ENCODE measurements at regions not wholly inside any gene's neighbourhood (a gene's known extent, or its start where the extent isn't known, plus 50 kb on each side); places are given as distances from the start of the nearest gene placed in this dataset.

DNA sequence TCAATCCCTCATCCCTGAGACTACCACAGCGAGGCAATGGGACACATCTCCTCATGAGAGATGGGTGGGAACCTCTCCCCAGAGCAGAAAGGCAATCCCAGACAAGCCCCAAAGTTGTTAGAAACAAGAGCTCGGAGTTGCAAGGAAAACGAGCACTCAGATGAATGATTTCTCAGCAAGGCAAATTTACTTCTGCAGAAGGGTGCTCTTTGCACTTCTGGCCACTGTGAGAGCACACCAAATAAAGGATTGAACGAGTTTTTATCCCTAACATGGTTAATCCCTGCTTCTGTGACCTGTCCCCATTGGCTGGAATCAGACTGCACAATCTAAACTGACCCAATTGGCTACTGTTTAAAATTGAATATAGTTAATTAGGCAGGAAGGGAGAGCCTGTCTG is 339.1 kb upstream of the POU1F1 start:
- Histone ChIP-seq H3K9ac (ENCODE audit: low read depth in 1 of 2, low read length in 2 of 2) (no peak overlapping the region), H3K36me3 (ENCODE audit: control insufficient read depth in 4 of 4, insufficient read depth in 3 of 4, low read depth in 1 of 4, low read length in 3 of 4) (no peaks in the 10 kb centered on the region), H3K27me3 (ENCODE audit: control insufficient read depth in 4 of 4, insufficient read depth in 4 of 4, low read length in 3 of 4) (no peaks in the 10 kb centered on the region), H3K4me3 (ENCODE audit: low read depth in 1 of 3, low read length in 3 of 3) (no peak overlapping the region), H3K4me1 (ENCODE audit: control insufficient read depth in 4 of 4, insufficient read depth in 4 of 4, low read length in 3 of 4) (no peaks in the 10 kb centered on the region), H3K27ac (ENCODE audit: low read depth in 1 of 2, low read length in 2 of 2) (no peak overlapping the region), H3K9me3 (ENCODE audit: control insufficient read depth in 4 of 4, low read length in 3 of 4) (peaks cover 2 to 20% (median 12%) of the 10 kb centered on the region in 4 donors)
- WGBS = 61% methylated on average over 4 of the region's 4 CpGs
- DNase-seq (ENCODE audit: low spot score) = no peak
- no peak for TF ChIP-seq RAD21 (IDR thresholded peaks at IDR 0.05)
- TF ChIP-seq, protein P1, sequence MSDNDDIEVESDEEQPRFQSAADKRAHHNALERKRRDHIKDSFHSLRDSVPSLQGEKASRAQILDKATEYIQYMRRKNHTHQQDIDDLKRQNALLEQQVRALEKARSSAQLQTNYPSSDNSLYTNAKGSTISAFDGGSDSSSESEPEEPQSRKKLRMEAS (IDR thresholded peaks at IDR 0.05) = no peak
- no peak for TF ChIP-seq FOXA1 (IDR thresholded peaks at IDR 0.05)
- no peak for TF ChIP-seq TAF1 (conservative IDR thresholded peaks at IDR 0.05)
- no peak for TF ChIP-seq RXRA (IDR thresholded peaks at IDR 0.05)

DNA sequence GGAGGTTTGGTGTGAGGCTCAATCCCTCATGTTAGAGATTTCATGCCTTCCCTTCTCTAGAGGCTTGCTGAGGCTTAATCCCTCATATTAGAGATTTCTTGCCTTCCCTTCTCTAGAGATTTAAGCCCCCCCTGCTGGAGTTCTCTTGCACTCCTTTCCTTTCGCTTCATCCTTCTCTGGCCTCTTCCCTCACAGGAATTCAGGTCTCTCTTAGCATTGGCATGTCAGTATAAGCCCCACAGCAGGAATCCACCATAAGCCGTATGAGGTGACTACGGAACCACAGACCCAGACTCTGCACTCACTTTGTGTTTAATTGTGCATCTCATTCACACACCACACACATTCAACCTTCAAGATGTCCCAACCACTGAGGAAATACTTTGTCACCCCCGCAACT is 338.6 kb upstream of the POU1F1 start:
- 84% methylated on average over 4 of the region's 4 CpGs for WGBS
- Histone ChIP-seq H3K27me3 (ENCODE audit: control insufficient read depth in 4 of 4, insufficient read depth in 4 of 4, low read length in 3 of 4) (no peaks in the 10 kb centered on the region), H3K4me3 (ENCODE audit: low read depth in 1 of 3, low read length in 3 of 3) (no peak overlapping the region), H3K4me1 (ENCODE audit: control insufficient read depth in 4 of 4, insufficient read depth in 4 of 4, low read length in 3 of 4) (no peaks in the 10 kb centered on the region), H3K36me3 (ENCODE audit: control insufficient read depth in 4 of 4, insufficient read depth in 3 of 4, low read depth in 1 of 4, low read length in 3 of 4) (no peaks in the 10 kb centered on the region), H3K27ac (ENCODE audit: low read depth in 1 of 2, low read length in 2 of 2) (no peak overlapping the region), H3K9me3 (ENCODE audit: control insufficient read depth in 4 of 4, low read length in 3 of 4) (peaks cover 2 to 20% (median 12%) of the 10 kb centered on the region in 4 donors), H3K9ac (ENCODE audit: low read depth in 1 of 2, low read length in 2 of 2) (no peak overlapping the region)
- TF ChIP-seq FOXA2 (IDR thresholded peaks at IDR 0.05) (no peak), HNF4A (conservative IDR thresholded peaks at IDR 0.05) (no peak), TAF1 (conservative IDR thresholded peaks at IDR 0.05) (no peak), FOXA1 (IDR thresholded peaks at IDR 0.05) (no peak), GABPA (IDR thresholded peaks at IDR 0.05 in 1 of 2, conservative IDR thresholded peaks at IDR 0.05 in 1 of 2) (no peak), RXRA (IDR thresholded peaks at IDR 0.05) (no peak), HNF4G (IDR thresholded peaks at IDR 0.05) (no peak), EGR1 (IDR thresholded peaks at IDR 0.05; ENCODE audit: low read depth in 2 of 2) (no peak), JUND (IDR thresholded peaks at IDR 0.05) (no peak), SP1 (IDR thresholded peaks at IDR 0.05) (no peak)
- TF ChIP-seq, protein P2, sequence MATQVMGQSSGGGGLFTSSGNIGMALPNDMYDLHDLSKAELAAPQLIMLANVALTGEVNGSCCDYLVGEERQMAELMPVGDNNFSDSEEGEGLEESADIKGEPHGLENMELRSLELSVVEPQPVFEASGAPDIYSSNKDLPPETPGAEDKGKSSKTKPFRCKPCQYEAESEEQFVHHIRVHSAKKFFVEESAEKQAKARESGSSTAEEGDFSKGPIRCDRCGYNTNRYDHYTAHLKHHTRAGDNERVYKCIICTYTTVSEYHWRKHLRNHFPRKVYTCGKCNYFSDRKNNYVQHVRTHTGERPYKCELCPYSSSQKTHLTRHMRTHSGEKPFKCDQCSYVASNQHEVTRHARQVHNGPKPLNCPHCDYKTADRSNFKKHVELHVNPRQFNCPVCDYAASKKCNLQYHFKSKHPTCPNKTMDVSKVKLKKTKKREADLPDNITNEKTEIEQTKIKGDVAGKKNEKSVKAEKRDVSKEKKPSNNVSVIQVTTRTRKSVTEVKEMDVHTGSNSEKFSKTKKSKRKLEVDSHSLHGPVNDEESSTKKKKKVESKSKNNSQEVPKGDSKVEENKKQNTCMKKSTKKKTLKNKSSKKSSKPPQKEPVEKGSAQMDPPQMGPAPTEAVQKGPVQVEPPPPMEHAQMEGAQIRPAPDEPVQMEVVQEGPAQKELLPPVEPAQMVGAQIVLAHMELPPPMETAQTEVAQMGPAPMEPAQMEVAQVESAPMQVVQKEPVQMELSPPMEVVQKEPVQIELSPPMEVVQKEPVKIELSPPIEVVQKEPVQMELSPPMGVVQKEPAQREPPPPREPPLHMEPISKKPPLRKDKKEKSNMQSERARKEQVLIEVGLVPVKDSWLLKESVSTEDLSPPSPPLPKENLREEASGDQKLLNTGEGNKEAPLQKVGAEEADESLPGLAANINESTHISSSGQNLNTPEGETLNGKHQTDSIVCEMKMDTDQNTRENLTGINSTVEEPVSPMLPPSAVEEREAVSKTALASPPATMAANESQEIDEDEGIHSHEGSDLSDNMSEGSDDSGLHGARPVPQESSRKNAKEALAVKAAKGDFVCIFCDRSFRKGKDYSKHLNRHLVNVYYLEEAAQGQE (IDR thresholded peaks at IDR 0.05) = no peak
- TF ChIP-seq, protein P3, sequence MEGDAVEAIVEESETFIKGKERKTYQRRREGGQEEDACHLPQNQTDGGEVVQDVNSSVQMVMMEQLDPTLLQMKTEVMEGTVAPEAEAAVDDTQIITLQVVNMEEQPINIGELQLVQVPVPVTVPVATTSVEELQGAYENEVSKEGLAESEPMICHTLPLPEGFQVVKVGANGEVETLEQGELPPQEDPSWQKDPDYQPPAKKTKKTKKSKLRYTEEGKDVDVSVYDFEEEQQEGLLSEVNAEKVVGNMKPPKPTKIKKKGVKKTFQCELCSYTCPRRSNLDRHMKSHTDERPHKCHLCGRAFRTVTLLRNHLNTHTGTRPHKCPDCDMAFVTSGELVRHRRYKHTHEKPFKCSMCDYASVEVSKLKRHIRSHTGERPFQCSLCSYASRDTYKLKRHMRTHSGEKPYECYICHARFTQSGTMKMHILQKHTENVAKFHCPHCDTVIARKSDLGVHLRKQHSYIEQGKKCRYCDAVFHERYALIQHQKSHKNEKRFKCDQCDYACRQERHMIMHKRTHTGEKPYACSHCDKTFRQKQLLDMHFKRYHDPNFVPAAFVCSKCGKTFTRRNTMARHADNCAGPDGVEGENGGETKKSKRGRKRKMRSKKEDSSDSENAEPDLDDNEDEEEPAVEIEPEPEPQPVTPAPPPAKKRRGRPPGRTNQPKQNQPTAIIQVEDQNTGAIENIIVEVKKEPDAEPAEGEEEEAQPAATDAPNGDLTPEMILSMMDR (IDR thresholded peaks at IDR 0.05; ENCODE audit: low read depth, low read length, missing input control) = no peak
- TF ChIP-seq, protein P1 (IDR thresholded peaks at IDR 0.05) = no peak
- TF ChIP-seq, protein P4, sequence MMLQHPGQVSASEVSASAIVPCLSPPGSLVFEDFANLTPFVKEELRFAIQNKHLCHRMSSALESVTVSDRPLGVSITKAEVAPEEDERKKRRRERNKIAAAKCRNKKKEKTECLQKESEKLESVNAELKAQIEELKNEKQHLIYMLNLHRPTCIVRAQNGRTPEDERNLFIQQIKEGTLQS (IDR thresholded peaks at IDR 0.05) = no peak
- no peak for DNase-seq (ENCODE audit: low spot score)

Data from liver (tissue), 8 donors.